Hepatic stellate cell (primary cell): ENCODE measurements at regions not wholly inside any gene's neighbourhood (a gene's known extent, or its start where the extent isn't known, plus 50 kb on each side); places are given as distances from the start of the nearest gene placed in this dataset.
"Not testable (repeated sequence)": the region's sequence is repeated elsewhere in the genome, so short reads cannot be mapped to it uniquely, and the experiment has no call there.

Experiments used
- DNase-seq: peaks from one replicate; pipeline ENCODE4 v3.0.0; 2011; ENCODE audit warnings: low spot score

DNA sequence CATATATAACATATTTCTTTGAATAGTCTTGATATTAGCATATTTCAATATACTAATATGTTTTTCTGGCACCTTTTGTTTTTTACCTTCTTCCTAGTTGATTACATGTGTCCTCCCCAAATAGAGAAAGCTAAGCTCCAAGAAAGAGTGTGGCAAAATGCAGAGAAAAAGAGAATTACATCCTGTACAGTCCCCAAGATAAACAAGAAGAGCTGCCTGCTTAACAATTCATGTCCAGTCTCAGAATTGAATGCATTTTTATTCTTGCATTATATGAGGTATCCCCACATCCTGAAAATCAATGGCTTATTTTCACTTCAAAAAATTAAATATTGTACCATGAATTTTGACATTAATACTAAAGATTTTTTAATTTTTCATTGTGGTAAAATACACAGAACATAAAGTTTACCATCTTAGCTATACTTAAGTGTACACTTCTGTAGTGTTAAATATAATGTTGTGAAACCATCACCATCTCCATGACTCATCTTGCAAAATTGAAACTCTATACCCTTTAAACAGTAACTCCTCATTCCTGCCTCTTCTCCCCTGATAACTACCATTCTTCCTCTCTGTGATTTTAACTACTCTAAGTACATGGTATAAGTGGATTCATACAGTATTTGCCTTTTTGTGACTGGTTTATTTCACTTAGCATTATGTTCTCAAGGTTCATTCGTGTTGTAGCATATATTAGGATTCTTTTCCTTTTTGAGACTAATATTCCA lies 490.3 kb downstream of the COL12A1 start:
- no peak for DNase-seq

DNA sequence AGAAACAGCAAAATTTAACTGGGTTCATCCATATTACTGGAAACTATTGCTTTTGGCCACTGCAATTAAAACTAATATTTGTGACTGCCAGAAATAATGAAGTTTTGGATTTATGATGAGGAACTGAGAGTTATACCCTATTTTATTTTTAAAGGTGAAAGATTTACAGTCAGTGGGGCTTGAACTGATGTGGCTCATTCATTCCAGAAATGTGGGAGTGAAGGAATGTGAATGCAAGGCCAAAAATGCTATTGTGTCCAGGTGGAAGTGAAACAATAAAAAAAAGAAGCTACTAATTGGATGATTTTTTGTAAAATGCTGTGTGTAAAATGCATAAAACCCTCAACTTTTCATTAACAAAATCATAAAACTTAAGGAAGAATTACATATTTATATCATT lies 491.9 kb downstream of the COL12A1 start:
- DNase-seq: no peak

DNA sequence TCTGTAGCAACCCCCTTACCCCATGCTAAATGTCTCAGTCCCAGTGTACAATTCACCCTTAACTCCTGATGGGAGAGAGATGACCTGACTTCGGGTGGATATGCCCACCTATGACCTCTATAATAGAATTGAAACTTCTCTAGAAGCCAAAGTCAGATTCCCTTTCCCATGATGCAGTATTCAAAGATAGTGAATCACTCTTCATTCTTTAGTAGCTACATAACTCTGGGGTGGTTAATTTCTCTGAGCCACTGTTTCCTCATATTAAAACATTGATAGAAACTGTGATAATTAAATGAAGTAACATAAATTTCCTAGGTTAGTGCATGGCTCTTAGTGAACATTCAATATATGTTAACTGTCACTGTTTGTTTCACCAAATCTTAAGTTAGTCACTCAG lies 500.4 kb downstream of the COL12A1 start:
- DNase-seq: peak; percentile 1

DNA sequence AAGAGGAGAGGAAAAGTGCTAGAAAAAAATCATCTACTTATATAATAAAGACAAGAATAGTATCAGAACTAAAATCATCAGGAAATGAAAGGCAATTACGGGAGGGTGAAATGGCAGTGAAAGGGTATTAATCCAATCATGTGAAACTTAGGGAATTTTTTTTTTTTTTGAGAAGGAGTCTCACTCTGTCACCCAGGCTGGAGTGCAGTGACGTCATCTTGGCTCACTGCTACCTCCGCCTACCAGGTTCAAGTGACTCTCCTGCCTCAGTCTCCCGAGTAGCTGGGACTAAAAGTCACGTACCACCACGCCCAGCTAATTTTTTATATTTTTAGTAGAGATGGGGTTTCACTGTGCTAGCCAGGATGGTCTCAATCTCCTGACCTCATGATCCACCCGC lies 501.3 kb downstream of the COL12A1 start:
- not testable (repeated sequence) for DNase-seq

DNA sequence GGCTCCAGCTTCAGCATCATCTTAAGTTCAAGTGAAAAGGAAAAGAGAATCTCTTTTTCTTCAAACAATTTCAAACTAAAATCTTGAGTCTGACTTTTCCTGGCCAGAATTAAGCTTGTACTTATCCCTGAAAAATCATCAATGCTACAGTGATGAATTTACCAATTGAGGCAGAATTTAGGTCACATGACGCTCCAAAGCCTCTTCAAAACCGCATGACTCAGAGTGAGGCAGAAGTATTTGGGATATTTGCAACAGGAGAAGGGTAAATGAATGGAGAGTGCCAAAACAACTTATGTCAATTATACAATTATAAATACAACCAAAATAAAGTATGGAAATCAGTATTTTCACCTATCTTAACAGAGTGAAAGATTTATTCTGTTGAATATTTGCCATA lies 515.5 kb downstream of the COL12A1 start:
- no peak for DNase-seq

DNA sequence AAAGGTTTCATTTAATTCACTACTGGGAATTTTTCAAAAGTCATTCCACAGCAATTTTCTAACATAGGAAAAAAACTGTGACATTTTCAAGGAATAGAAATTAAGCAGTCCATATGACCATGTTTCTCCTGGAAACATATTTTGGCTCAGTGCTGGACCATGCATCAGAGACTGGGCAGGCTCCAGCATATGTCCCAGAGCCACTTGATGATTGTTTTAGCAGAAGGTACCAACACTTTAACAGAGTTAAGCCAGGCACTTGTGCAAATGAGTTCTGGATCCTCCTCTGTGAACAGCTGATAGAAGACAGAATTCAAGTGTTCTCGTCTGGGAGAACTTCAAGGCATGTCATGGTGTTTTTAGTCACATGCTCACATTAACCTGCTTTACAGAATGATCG lies 516.3 kb downstream of the COL12A1 start:
- no peak for DNase-seq

DNA sequence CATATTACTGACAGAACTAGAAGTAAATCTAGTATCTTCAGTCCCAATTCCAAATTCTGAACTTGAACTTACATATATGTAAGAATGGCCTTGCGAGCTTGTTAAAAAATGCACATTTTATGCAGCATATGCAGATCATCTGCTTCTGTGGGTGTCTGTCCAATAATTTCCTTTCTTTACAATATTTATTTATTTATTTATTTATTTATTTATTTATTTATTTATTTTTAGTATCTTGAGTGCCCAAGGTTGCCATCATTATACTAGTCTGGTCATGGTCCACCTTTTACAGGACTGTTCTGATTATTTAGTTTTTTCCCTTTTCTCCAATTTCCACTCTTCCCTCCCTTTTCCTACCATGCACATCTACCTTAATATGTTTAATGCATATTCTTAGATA lies 528.4 kb downstream of the COL12A1 start:
- no peak for DNase-seq

DNA sequence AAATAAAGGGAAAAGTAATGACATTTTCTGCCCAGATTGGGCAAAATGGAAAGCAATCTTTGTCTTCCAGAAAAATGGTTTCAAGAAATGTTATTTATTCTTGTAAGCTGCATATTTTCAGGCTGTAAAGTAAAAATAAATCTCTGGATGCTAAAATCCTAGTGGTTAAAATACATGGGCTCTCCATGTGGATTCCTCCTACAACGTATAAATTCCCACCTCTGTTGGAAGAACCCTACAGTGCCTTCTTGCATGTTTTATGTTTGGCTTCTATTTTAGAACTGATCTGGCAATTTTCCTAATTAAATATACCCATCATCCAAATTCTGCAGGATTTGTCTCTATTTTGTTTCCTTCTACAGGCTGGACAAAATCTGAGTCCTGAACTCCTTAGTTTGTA lies 528.9 kb downstream of the COL12A1 start:
- no peak for DNase-seq

DNA sequence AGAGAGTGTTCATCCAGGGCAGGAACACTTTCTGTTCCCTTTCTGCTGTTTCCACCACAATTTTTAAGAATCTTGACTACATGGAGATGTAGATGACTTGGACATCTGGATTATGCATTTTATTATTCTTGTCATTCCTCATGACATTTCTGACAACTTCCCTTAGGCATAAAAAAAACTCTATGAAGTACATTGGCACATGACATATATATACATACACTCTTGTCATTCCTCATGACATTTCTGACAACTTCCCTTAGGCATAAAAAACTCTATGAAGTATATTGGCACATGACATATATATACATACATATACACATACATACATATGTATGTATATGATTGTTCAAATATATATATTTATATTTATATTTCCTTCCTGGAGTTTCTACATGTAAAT lies 531.5 kb downstream of the COL12A1 start:
- no peak for DNase-seq

DNA sequence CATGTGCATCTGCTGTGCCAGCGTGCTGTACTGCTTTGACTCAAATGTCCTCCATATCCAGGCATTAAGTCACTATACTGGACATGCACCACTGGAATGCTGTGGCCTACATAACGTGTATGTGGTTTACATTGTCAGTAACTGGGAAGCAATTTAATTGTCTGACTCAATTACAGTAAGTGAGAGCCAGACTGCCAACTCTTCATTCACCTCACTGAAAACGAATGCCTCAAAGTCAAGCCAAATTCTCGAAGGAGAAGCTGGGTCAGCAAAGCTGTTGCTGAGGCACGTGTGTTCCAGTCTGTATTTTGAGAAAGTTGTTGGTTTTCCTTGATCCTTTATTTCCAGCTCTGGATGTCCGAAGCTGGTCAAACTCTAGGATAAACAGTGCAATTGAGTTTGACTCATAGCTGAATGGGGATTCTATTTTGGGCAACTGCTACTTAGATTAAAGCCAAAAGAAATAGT lies 534.3 kb downstream of the COL12A1 start:
- DNase-seq: peak; percentile 21

DNA sequence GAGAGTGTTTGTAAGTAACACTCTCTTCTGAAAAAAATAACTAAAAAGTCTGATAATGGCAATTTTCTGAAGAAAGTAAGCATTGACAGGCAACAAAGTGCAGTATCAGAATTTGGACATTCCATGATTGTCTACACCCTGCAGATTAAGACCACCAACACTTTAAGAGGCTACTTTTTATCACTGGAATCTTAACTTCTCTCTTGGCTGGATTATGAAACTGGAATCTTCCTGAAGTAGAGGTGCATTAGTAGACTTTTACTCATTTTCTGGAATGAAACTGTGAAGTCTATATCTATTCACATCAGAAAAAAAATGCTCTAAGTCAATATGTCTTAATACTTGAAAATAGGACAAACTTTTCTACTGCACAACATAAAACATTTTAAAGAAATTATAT lies 547.5 kb downstream of the COL12A1 start:
- DNase-seq: no peak

DNA sequence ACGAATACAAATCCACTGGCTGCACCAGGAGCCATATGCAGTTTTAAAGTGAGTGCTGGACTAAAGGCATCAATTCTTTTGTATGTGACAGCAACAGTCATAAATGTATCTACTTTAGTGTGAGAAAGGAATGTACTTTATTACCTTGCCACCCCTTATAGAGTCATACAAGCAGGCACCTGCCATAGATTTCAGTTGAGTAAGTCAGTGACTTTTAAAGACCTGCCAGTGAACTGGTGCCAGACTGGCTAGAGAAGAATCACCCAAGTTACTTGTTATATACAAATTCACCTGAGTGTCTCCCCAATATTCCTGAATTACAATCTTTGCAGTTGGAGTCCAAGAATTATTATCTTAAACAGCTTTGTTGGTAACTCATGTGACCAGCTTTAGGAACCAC lies 547.9 kb downstream of the COL12A1 start:
- DNase-seq: no peak

DNA sequence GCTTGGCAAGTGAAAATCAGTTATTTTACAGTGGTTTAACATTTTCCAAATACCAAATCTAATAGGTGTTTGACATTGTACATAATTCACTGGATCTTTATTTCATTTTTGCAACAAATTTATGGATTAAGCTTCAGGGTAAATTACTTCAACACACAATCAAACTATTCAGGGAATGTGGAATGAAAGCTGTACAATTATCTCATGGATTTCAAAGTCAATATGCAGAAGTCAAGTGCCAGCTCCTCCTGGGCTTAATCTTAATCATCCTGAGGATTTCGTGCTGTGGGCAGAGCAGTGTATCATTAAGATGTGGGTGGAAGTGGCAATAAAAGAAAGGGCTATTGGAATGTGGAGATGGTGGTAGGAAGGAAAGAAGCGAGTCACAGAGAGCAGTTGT lies 548.8 kb downstream of the COL12A1 start:
- no peak for DNase-seq

DNA sequence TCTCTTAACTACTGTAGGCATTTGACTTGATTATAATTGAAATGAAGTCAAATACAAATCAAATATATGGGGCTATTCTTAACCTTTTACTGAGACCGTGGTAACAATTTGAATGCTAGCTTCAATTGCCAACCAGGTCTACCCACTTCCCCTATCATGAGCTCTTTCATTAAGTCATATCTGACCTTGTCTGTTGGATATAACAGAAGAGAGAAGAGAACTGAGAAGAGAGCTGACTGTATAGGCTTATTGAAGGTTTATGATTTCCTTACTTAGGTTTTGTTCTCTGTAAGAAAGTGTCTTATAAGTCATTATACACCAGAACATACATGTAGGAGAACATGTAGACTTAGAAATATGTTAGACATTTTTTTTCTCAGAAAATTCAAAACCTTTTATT lies 549.4 kb downstream of the COL12A1 start:
- DNase-seq: no peak

DNA sequence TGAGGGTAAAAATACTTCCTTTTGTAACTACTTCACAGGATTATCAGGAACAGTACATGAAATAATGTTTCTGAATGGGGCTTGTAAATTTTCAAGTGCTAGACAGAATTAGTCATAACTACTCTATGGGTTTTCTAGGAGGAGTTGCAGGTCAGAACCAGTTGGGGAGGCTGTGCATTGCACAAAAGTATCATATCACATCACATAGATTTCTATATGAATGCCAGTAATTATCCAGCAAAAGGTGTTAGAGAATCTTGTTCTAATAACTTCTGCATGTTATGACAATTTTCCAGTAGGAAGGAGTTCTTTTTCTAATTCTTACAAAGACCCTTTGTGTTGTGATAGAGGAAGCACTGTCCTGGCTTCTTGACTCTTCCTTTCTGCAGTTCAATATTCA lies 551.6 kb downstream of the COL12A1 start:
- no peak for DNase-seq

DNA sequence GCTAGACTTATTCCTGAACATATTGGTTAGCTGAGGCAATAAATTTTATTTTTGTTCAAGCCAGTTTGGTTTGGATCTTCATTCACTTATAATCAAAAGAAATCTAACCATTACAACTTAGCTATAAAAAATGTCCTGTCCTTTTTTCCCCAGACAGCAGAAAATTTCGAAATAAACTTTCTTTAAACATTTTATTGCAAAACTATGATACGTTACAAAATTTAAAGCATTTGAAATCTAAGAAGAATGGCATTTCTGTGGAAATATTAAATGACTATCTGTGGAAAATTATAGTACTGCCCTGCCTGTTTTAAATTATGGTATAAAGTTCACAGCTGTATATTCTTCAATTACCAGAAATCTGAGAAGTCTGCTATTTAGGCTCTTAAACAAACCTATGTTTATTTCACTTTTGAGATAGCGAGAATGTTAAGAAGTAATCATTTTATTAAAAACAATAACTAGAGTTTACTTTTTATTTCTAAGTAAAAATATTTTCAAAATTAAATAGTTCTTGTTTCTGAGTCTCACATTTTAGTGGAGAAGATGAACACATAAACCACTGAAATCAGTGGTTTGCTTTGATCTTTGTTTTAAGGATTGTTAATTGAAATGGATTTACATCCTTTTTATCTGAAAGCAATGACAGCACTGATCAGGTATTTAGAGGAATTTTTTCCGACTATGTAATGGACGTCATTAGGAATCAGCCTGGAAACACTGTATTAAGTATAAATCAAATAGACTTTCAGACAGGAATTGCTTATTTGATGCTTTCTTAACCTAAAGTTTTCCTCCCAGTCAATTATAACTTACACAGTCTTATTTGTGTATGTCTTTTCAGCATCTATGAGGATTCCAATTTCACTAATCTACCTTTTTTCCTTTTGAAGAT lies 553.7 kb downstream of the COL12A1 start:
- DNase-seq: no peak

DNA sequence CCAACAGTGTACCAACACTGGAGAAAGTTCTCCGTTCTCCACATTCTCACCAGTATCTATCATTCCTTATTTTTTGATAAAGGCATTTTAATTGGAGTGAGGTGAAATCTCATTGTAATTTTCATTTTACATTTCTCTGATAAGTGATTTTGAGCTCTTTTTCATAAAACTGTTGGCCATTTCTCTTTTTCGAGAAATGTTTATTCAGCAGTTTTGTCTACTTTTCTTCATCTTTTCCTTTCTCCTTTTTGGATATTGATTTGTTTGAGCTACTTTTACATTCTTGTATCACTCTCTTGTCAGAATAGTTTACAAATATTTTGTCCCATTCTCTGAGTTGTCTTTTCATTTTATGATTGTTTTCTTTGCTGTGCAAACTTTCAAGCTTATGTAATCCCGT lies 555.2 kb downstream of the COL12A1 start:
- DNase-seq: no peak

DNA sequence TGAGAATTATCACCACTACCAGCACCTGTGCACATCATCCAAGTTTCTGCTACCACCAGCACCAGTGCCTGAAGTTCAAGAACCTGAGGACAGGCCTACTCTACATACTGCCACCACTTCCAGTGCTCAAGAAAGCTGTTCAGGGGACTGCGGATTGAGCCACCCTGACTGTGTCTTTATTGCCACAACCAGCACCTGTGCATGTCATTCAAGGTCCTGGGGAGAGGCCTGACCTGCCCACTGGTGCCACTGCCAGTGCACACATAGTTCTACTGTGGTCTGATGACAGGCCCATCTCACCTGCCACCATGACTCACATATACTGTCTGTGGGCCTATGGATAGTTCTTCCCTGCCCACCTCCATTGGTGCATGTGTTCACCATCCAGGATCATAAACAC lies 559.4 kb downstream of the COL12A1 start:
- DNase-seq: no peak

DNA sequence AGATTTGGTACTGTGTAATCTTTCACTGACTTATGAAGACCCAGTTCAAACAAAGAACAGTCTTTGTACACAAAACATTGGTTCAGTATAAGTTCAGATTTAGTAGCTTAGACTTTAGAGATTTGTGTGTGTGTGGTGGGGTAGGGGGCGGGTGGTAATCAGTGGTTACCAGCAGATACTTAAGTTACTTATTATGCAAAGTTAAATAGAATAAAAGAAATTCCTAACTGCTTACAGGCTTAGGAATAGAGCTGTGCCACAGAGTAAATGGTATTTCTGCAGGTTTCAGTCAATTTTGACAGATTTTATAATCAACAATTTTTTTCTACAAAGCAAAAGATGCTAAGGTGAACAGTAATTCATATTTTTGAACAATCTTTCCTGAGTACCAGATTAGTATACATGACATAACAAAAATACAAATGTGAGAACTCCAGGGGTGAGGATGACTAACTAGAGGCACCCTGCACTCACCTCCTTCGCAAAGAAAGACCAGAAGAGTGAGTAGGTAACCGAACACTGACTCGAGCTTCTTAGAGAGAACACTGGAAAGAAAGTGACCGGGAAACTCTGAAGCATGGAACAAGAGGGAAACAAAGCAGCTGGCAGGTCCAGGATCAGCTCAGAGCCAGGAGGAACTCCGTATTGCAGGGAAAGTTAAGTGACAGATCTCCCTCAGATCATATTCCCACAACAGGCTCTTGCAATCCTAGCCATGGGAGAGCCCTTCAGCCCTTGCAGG lies 560.6 kb downstream of the COL12A1 start:
- DNase-seq: no peak

DNA sequence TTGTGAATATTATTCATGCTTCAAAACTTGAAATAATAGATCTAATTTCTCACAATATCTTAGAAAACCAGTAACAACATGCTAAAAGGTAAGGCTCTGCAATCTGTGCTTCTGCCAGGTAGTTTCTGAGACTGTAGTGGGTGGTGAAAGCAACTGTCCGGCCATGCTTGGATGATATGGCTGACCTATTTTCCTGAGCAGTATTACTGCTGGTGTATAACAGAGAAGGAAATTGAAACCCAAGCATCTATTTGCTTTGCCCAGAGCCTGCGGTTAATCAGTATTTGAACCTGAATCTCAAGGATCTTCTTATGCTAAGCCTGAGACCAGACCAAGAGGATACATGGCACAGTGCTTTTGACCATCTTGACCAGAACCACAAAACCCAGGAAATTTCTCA lies 563.8 kb downstream of the COL12A1 start:
- no peak for DNase-seq

DNA sequence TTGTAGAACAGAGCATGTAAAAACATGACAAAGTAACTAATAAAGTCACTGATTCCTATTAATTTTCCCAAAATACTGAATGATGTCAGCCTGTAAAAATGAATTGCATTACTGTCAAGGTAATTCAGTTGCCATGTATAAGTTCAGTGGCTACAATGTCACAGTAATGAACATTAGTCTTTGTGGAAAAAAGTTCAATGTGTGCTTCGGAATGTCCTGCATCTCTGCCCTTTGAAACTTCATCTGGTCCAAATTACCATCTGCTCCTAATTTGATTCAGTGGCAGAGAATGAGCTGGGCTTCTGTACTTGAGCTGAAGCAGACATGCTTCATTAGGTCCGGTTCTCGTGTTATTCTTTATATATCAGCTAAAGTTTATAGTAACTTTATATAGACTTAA lies 567.4 kb downstream of the COL12A1 start:
- no peak for DNase-seq

DNA sequence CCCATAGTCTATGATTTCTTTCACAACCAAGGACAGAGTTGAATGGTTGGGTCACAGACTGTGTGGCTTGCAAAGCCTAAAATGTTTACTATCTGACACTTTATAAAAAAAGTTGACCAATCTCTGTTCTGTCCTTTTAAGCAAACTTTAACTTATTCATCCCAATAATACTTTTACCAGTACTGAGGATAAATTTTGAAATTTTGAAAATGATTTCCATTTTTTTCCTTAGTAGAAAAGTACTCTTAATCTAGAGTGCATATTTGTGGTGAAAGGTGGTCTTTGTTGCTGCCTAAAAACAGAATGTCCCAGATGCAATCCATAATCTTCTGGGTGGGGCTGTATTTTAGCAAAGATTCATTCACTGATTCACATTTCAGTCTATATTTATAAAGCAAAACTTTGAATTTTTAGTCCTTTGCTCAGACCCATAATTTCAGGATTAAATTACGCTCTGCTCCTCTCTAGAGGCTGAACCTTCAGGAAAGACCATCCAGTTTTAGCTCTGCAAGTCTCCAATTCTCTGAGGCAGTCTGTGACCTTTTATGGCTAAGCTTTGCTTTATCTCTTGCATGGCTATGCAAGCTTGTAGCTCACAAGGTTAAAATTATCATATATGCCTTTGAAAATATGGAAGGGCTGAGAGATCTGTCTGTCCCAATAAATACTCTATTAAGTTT lies 573.5 kb downstream of the COL12A1 start:
- no peak for DNase-seq
